HCT116 (cell line): ENCODE measurements at regions not wholly inside any gene's neighbourhood (a gene's known extent, or its start where the extent isn't known, plus 50 kb on each side); places are given as distances from the start of the nearest gene placed in this dataset.
"Not testable (repeated sequence)": the region's sequence is repeated elsewhere in the genome, so short reads cannot be mapped to it uniquely, and the experiment has no call there.

ENCODE experiments used
- ATAC-seq: fragments of 200-7000 bp; cut with Tn5 transposase; 2 replicates; pipeline ENCODE4 v1.9.1; 2020; ENCODE audit warnings: mild to moderate bottlenecking, moderate library complexity
- BruUV-seq: library from RNA; stranded (reverse); fragments of 400-500 nt; replicated peaks from 2 replicates; lab custom pipeline; 2021; lab: Mats Ljungman, UMichigan
- CTCF ChIA-PET: fragments of 300-600 bp; sonication (Branson Sonifier 250); formaldehyde crosslinking; loops from one replicate; lab custom pipeline; 2021; ENCODE audit warnings: antibody characterized with exemption; lab: Charles Lee
- POLR2A ChIA-PET: fragments of 300-600, 350-600 bp; sonication (Branson Sonifier 250); formaldehyde crosslinking; loops from one replicate; lab custom pipeline; 2021; ENCODE audit warnings: antibody characterized with exemption; lab: Charles Lee
- RAD21 ChIA-PET, 2 experiments: fragments of 300-600 bp; sonication (Branson Sonifier 250); formaldehyde crosslinking; loops; one replicate each; lab custom pipeline; 2023; ENCODE audit warnings: low total read pairs in 2 of 2; ENCODE audit not compliant: uncharacterized antibody in 2 of 2, unreplicated experiment in 2 of 2, low non-redundant PET in 1 of 2; lab: Charles Lee
- DNase-seq: peaks from one replicate; pipeline ENCODE4 v3.0.0-alpha.2; 2010; ENCODE audit warnings: low read depth, low spot score
- H2AFZ ChIP-seq: fragments of 200-600 bp; shearing (Covaris generic), sonication (generic); 2 replicates; pipeline ENCODE4 v1.6.1; 2017; ENCODE audit warnings: low read depth, mixed run types, mixed read lengths, antibody characterized with exemption, low read length; ENCODE audit not compliant: poor library complexity, severe bottlenecking
- H3K27ac ChIP-seq: 2 replicates; pipeline ENCODE4 v1.5.1; 2012; ENCODE audit warnings: low read depth, low read length
- H3K27me3 ChIP-seq: fragments of 200-600 bp; sonication (generic); 2 replicates; pipeline ENCODE4 v1.6.1; 2016; ENCODE audit warnings: mixed run types, low read length, mixed read lengths; ENCODE audit not compliant: insufficient read depth
- H3K36me3 ChIP-seq, 2 experiments: fragments of 200-500 bp in 1 of 2; fragments of 200-600 bp in 1 of 2; sonication (Bioruptor generic) in 1 of 2; sonication (generic) in 1 of 2; 2 replicates each; pipeline versions ENCODE4 v1.5.1 to v1.6.1; 2014 to 2016; ENCODE audit warnings: low read length in 2 of 2, inconsistent platforms in 1 of 2, mixed read lengths in 1 of 2, mixed run types in 1 of 2; ENCODE audit not compliant: insufficient read depth in 2 of 2, control insufficient read depth in 1 of 2
- H3K4me1 ChIP-seq, 2 experiments: fragments of 200-600 bp in 1 of 2; sonication (generic) in 1 of 2; 2 replicates each; pipeline versions ENCODE4 v1.5.1 to v1.6.1; 2012 to 2017; ENCODE audit warnings: low read length in 2 of 2, inconsistent platforms in 1 of 2, mild to moderate bottlenecking in 1 of 2, mixed read lengths in 1 of 2, mixed run types in 1 of 2, moderate library complexity in 1 of 2; ENCODE audit not compliant: insufficient read depth in 2 of 2, control insufficient read depth in 1 of 2
- H3K4me2 ChIP-seq: fragments of 200-600 bp; sonication (generic); 2 replicates; pipeline ENCODE4 v1.6.1; 2017; ENCODE audit warnings: mixed run types, low read length, mixed read lengths
- H3K4me3 ChIP-seq, 2 experiments: fragments of 200-600 bp in 1 of 2; sonication (generic) in 1 of 2; replicated peaks in 1 of 2; 2 replicates each; pipeline ENCODE4 v1.5.1; 2011 to 2016; ENCODE audit warnings: low read length in 2 of 2, control low read depth in 1 of 2, low read depth in 1 of 2, mild to moderate bottlenecking in 1 of 2, mixed read lengths in 1 of 2, mixed run types in 1 of 2
- H3K79me2 ChIP-seq: fragments of 200-600 bp; sonication (generic); 2 replicates; pipeline ENCODE4 v1.6.1; 2017; ENCODE audit warnings: mild to moderate bottlenecking, mixed run types, low read length, moderate library complexity, mixed read lengths; ENCODE audit not compliant: insufficient read depth
- H3K9ac ChIP-seq: fragments of 200-600 bp; sonication (generic); 2 replicates; pipeline ENCODE4 v1.6.1; 2016; ENCODE audit warnings: low read length, mixed read lengths
- H3K9me2 ChIP-seq: fragments of 200-600 bp; sonication (generic), shearing (Covaris generic); 2 replicates; pipeline ENCODE4 v1.6.1; 2017; ENCODE audit warnings: mixed run types, mild to moderate bottlenecking, moderate library complexity; ENCODE audit not compliant: insufficient read depth
- H3K9me3 ChIP-seq, 2 experiments: fragments of 200-500 bp in 1 of 2; fragments of 200-600 bp in 1 of 2; sonication (Bioruptor generic) in 1 of 2; sonication (generic) in 1 of 2; 2 replicates each; pipeline ENCODE4 v1.6.1; 2014 to 2017; ENCODE audit warnings: low read length in 2 of 2, mixed read lengths in 2 of 2, inconsistent platforms in 1 of 2, low read depth in 1 of 2, mild to moderate bottlenecking in 1 of 2, mixed run types in 1 of 2, moderate library complexity in 1 of 2; ENCODE audit not compliant: control insufficient read depth in 1 of 2, insufficient read depth in 1 of 2
- H4K20me1 ChIP-seq: fragments of 200-600 bp; sonication (generic), shearing (Covaris generic); 2 replicates; pipeline ENCODE4 v1.6.1; 2017; ENCODE audit warnings: mixed run types, mild to moderate bottlenecking, moderate library complexity; ENCODE audit not compliant: insufficient read depth
- EZH2phosphoT487 ChIP-seq: fragments of 200-600 bp; IDR thresholded peaks from 2 replicates; pipeline ENCODE4 v1.6.1; 2018; ENCODE audit warnings: antibody characterized with exemption, borderline replicate concordance
- POLR2A ChIP-seq: IDR thresholded peaks from 2 replicates; pipeline ENCODE4 v1.7.0; 2011; ENCODE audit warnings: borderline replicate concordance; ENCODE audit not compliant: insufficient read depth, insufficient read length; ENCODE audit errors: extremely low read depth
- RAD21 ChIP-seq: IDR thresholded peaks from 2 replicates; pipeline ENCODE4 v1.6.1; 2012; ENCODE audit warnings: low read depth, mild to moderate bottlenecking
- SP1 ChIP-seq: IDR thresholded peaks from 2 replicates; pipeline ENCODE4 v1.6.1; 2012; ENCODE audit warnings: low read depth
- TCF7L2 ChIP-seq: IDR thresholded peaks from 2 replicates; pipeline ENCODE4 v1.7.0; 2011; ENCODE audit warnings: borderline replicate concordance, inconsistent platforms; ENCODE audit not compliant: insufficient read depth, insufficient read length; ENCODE audit errors: extremely low read depth
- YY1 ChIP-seq: IDR thresholded peaks from 2 replicates; pipeline ENCODE4 v1.6.1; 2011; ENCODE audit warnings: low read length, low read depth, moderate library complexity, mild to moderate bottlenecking; ENCODE audit not compliant: insufficient replicate concordance; ENCODE audit errors: extremely low read depth
- ZFX ChIP-seq: fragments of 450-650 bp; IDR thresholded peaks from 2 replicates; pipeline ENCODE4 v1.6.1; 2017
- ZNF274 ChIP-seq: fragments of 200-500 bp; sonication (Bioruptor generic); IDR thresholded peaks from 2 replicates; pipeline ENCODE4 v1.6.1; 2014; ENCODE audit warnings: mild to moderate bottlenecking, low read depth, low read length, inconsistent platforms
- intact Hi-C: fragments of 100-400 bp; cut with micrococcal nuclease; formaldehyde crosslinking; loops from 2 replicates; pipeline ENCODE4 v1.10.0; 2022
- TF ChIP-seq, protein P1 (sequence below): IDR thresholded peaks from 2 replicates; pipeline ENCODE4 v1.6.1; 2012
- TF ChIP-seq, protein P2 (sequence below): IDR thresholded peaks from 2 replicates; pipeline ENCODE4 v1.6.1; 2011; ENCODE audit warnings: mild to moderate bottlenecking, low read length, moderate library complexity; ENCODE audit not compliant: insufficient replicate concordance; ENCODE audit errors: extremely low read depth
- TF ChIP-seq, protein P3 (sequence below), 3 experiments: fragments of 200-600 bp in 1 of 3; sonication (generic) in 1 of 3; IDR thresholded peaks in 2 of 3; conservative IDR thresholded peaks in 1 of 3; 2 replicates each; pipeline ENCODE4 v1.5.1; 2012 to 2017; ENCODE audit warnings: low read depth in 2 of 3, low read length in 2 of 3, antibody characterized with exemption in 1 of 3, borderline replicate concordance in 1 of 3, control low read depth in 1 of 3, mild to moderate bottlenecking in 1 of 3, mixed read lengths in 1 of 3, mixed run types in 1 of 3, moderate library complexity in 1 of 3; ENCODE audit not compliant: insufficient read depth in 1 of 3

DNA sequence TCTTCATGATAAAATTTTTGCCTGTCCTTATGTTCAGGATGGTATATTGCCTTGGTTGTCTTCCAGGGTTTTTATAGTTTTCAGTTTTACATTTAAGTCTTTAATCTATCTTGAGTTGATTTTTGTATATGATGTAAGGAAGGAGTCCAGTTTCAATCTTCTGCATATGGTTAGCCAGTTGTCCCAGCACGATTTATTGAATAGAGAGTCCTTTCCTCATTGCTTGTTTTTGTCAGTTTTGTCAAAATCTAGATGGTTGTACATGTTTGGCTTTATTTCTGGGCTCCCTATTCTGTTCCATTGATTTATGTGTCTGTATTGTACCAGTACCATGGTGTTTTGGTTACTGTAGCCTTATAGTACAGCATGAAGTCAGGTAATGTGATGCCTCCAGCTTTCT, 91.6 kb upstream of the FAM98A start:
- ATAC-seq, H4K20me1 ChIP-seq, H3K9me3 ChIP-seq, POLR2A ChIA-PET, H3K9ac ChIP-seq, intact Hi-C loops, RAD21 ChIA-PET, H3K9me2 ChIP-seq, H3K4me3 ChIP-seq, H2AFZ ChIP-seq, H3K4me2 ChIP-seq, H3K27ac ChIP-seq, DNase-seq, H3K4me1 ChIP-seq, H3K27me3 ChIP-seq, H3K36me3 ChIP-seq, H3K79me2 ChIP-seq, CTCF ChIA-PET, BruUV-seq: not testable (repeated sequence)

DNA sequence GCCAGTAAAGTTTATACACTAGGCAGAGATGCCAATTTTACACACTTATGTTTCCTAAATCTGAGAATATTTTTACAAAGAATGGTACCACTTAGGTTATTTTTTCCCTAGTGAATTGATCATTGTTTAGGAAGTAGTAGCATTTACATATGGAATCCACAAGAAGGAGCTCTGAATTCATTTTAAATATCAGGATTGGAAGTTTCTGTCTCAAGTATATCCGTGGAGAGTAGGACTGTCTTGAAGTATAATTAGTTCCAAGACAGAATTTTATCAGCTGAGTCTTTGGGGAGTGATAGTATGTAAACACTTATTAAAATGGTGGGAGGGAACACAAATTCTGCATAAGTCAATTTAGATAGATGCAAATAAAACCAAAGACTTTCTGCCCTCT, 82.3 kb upstream of the FAM98A start:
- Histone ChIP-seq H3K4me3 (no peak overlapping the region), H3K27me3 (no peaks in the 10 kb centered on the region; the same call in 1 of the 2 replicates), H3K4me1 (no peaks in the 10 kb centered on the region), H3K9me2 (no peaks in the 10 kb centered on the region), H3K36me3 (no peaks in the 10 kb centered on the region), H4K20me1 (no peaks in the 10 kb centered on the region), H3K27ac (no peak overlapping the region), H3K79me2 (no peaks in the 10 kb centered on the region), H2AFZ (no peak overlapping the region), H3K4me2 (no peak overlapping the region), H3K9ac (no peak overlapping the region), H3K9me3 (no peaks in the 10 kb centered on the region)
- ChIA-PET POLR2A (interaction anchor here (0.6 kb wide), 1 partner anchor 282 kb away, joined by 3 read pairs; no protein-coding TSS in a partner anchor), CTCF (no interaction called here), RAD21 (no interaction called here)
- no TSS peak for BruUV-seq
- DNase-seq (no peak), ATAC-seq (no peak)
- intact Hi-C loops = no loop called here
- peak; percentile 45; the same call in 1 of the 2 replicates for TF ChIP-seq RAD21
- TF ChIP-seq, protein P1, sequence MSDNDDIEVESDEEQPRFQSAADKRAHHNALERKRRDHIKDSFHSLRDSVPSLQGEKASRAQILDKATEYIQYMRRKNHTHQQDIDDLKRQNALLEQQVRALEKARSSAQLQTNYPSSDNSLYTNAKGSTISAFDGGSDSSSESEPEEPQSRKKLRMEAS = no peak
- no peak for TF ChIP-seq YY1
- TF ChIP-seq, protein P2, sequence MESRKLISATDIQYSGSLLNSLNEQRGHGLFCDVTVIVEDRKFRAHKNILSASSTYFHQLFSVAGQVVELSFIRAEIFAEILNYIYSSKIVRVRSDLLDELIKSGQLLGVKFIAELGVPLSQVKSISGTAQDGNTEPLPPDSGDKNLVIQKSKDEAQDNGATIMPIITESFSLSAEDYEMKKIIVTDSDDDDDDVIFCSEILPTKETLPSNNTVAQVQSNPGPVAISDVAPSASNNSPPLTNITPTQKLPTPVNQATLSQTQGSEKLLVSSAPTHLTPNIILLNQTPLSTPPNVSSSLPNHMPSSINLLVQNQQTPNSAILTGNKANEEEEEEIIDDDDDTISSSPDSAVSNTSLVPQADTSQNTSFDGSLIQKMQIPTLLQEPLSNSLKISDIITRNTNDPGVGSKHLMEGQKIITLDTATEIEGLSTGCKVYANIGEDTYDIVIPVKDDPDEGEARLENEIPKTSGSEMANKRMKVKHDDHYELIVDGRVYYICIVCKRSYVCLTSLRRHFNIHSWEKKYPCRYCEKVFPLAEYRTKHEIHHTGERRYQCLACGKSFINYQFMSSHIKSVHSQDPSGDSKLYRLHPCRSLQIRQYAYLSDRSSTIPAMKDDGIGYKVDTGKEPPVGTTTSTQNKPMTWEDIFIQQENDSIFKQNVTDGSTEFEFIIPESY = no peak
- TF ChIP-seq TCF7L2 = no peak
- no peak for TF ChIP-seq POLR2A
- no peak for TF ChIP-seq ZFX
- no peak for TF ChIP-seq ZNF274
- TF ChIP-seq, protein P3, sequence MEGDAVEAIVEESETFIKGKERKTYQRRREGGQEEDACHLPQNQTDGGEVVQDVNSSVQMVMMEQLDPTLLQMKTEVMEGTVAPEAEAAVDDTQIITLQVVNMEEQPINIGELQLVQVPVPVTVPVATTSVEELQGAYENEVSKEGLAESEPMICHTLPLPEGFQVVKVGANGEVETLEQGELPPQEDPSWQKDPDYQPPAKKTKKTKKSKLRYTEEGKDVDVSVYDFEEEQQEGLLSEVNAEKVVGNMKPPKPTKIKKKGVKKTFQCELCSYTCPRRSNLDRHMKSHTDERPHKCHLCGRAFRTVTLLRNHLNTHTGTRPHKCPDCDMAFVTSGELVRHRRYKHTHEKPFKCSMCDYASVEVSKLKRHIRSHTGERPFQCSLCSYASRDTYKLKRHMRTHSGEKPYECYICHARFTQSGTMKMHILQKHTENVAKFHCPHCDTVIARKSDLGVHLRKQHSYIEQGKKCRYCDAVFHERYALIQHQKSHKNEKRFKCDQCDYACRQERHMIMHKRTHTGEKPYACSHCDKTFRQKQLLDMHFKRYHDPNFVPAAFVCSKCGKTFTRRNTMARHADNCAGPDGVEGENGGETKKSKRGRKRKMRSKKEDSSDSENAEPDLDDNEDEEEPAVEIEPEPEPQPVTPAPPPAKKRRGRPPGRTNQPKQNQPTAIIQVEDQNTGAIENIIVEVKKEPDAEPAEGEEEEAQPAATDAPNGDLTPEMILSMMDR (IDR thresholded peaks at IDR 0.05 in 2 of 3, conservative IDR thresholded peaks at IDR 0.05 in 1 of 3; ENCODE audit: borderline replicate concordance in 1 of 3, insufficient read depth in 1 of 3, low read depth in 2 of 3, low read length in 2 of 3) = peak in 2 of 3 experiments; percentile 10 to 49; a peak in 3 of 6 replicates
- TF ChIP-seq SP1 = no peak
- TF ChIP-seq EZH2phosphoT487 = no peak
